HG03460 (cell line): ENCODE measurements at regions not wholly inside any gene's neighbourhood (a gene's known extent, or its start where the extent isn't known, plus 50 kb on each side); places are given as distances from the start of the nearest gene placed in this dataset.
"Not testable (repeated sequence)": the region's sequence is repeated elsewhere in the genome, so short reads cannot be mapped to it uniquely, and the experiment has no call there.

Experiments used
- ATAC-seq: cut with Tn5 transposase; IDR thresholded peaks from one replicate; pipeline ENCODE4 v1.9.1; 2021; ENCODE audit not compliant: unreplicated experiment

DNA sequence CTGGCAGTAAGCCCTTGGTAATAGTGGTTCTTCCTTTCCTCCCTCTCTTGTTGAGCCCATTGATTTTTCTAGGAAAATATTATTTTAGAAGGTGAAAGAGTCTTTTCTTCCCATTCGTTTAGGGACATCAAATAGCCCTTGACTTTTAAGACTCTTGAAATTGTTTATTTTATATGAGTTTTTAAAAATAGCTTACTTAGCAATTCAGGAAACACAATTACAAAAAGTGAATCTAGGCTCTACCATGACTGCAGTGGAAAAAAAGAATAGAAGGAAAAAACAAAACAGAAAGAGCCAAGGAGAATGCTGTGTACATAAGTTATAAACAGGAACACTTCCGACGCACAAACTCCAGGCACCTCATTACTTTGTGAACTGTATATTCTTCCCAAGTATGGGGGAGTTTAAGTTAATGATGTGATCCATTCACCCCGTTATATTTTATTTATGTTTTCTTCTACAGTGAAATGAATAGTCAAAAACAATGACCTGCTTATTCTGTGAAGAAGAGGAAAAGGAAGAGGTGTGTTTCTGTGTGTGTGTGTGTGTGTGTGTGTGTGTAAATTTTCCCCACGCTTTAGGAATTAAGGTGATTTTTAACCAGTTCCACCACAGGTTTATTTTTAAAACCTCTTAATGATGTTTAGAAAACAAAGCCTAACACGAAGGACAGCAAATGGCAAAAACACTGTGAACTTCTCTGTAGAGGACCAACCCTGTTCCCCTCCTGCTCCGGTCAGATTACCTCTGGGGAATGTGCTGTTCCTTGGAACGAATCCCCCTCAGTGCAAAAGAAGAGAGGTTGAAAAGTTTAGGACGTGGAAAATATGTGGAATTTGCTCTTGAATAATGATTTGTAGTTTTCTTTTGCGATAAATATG lies 266.3 kb downstream of the KLF5 start:
- no peak for ATAC-seq

DNA sequence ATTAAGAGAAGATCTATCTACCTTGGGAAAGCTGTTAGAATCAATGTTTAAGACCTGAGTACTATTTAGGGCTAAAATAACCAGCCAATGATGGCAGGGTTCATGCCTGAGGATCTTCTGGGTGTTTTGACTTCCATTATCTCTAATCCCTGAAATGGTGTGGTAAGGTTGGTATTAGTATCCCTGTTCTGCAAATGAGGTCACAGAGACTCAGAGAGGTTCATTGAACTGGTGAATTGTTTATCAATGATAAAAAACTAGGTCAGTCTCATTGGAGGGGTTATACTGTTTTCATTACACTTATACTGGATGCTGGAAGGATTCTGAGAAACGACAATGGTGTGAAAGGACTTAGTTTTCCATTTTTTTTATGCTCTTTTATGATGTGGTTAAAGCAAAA lies 264.8 kb downstream of the KLF5 start:
- no peak for ATAC-seq

DNA sequence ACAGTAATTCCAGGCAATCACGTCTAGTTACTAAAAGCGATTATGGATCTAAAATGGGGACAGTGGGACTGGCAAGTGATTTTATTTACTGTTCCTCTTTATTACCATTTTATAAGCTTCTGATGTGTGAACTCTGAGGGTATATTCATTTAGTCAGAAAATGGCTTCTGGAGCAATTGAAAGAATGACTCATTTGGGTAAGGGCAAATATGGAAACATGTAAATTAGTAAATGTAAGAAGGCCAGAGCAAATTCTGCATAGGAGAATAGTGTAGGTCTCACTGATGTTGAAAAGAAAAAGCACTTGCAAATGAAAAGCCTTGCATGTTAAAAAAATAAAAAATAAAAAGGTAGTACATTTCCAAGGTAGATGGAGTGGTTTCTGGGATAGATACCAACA lies 262.2 kb downstream of the KLF5 start:
- ATAC-seq: no peak

DNA sequence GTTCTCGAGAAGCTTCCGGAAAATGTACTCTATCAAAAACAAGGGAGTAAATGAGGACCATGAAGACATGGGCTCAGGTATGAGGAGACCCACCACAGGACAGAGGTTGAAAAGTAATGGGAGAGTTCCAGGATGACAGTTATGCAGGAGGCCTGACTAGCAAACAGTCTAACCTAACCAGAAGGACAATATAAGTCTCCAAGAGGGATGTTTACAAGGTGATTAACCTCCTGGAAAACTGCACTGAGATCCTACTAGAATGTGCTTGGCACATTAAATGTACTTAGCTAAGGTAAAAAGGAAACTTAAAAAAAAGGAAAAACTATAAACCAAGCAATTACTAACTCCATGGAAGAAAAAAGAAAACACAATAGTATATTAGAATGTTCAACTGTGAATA lies 258.3 kb downstream of the KLF5 start:
- no peak for ATAC-seq

DNA sequence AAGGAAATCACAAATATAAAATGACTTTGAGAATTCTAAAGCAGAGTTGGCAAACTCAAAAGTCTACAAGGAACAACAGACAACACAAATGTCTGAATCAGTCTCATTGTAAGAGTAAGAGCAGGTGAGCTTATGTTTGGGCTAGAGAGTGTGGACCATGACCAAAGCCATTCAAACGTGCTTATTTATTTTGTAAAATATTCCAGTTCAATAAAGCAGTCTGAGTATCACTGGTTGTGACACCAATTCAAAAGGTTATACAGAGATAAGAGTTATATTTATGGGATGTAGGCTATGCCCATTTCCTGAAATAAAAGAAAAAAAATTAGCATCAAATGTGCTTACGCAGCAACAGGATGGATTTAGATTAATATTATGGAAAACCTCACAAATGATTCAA lies 251.6 kb downstream of the KLF5 start:
- ATAC-seq: no peak

DNA sequence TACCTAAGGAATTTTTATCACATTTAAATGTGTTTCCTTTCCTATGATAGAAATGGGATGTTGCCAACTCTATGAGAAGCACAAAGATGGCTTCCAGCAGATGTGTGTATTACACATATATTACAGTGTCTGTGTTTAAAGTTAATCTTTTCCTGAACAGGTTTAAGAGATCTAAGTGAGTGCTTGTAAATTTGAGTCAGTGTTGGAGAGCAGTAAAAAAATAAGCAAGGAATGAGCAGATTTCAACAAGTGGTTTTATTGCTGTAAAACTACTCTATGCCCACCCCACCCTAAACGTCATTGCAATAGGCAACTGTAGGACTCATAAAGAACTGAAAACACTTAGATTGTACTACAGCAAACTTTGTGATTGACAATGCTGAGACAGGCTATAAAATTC lies 248.7 kb downstream of the KLF5 start:
- no peak for ATAC-seq

DNA sequence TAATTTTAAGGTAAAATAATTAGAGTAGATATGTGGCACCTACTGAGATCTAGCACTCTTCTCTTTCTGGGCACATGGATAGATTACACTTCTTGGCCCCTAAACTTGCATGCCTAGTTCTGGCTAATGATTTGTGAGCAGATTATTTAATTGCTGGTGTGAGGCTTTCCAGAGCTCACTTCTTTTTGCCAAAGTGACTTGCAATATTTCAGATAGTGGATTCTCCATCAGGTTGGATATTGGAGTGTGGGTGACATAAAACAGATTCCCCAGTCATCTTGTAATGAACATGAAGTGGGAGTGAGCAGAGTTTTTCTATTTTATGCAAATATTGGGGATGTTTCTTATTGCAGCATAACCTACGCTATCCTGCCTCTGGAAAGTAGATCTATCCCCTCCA lies 247.9 kb downstream of the KLF5 start:
- no peak for ATAC-seq

DNA sequence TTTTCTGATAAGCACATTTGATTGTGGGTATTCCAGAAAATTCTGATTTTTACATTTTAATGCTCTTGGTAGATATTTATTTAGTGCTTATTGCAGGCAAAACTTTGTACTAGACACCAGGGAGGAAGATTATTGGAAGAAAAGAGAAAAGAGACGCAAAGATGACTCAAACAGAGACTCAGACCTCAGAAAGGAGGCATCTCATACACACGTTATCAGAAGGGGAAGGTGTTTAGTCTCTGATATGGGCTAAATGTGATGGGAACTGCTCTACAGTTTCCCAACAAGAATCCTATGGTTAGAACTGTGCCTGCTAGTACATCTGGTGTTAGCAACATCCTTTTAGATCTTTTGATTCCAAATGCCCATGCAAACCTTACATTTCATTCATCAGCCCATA lies 245.6 kb downstream of the KLF5 start:
- ATAC-seq: no peak

DNA sequence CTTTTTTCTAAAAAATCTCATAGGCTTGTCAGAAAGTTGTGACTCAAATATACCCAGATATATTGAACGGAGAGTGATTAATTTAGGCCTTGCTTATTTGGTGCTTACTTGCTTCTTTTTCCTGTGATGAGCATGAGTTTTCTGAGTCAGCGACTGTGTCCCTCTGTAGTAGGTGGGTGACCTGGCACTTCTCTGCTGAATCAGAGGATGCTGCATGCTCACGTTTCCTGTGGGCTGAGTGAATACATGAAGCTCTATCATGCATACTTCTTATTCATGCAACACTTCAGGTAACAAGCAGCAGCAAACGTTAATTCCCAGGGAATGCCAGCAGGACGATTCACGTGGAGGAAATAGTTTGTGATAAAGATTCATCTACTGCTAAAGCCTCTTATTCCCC lies 245.0 kb downstream of the KLF5 start:
- ATAC-seq: no peak

DNA sequence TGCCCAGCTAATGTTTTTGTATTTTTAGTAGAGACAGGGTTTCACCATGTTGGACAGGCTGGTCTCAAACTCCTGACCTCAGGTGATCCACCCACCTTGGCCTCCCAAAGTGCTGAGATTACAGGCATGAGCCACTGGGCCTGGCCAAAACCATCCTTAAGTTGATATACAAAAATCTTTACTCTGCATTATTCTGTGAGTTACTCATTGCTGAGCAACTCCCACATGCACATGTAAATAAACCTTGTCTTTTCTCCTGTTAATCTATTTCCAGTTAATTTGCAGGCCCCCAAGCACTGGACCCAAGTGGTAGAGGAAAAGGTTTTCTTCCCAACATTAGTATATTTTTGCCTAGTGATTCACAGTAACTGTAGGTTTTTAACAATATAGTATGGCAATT lies 242.8 kb downstream of the KLF5 start:
- ATAC-seq: not testable (repeated sequence)

DNA sequence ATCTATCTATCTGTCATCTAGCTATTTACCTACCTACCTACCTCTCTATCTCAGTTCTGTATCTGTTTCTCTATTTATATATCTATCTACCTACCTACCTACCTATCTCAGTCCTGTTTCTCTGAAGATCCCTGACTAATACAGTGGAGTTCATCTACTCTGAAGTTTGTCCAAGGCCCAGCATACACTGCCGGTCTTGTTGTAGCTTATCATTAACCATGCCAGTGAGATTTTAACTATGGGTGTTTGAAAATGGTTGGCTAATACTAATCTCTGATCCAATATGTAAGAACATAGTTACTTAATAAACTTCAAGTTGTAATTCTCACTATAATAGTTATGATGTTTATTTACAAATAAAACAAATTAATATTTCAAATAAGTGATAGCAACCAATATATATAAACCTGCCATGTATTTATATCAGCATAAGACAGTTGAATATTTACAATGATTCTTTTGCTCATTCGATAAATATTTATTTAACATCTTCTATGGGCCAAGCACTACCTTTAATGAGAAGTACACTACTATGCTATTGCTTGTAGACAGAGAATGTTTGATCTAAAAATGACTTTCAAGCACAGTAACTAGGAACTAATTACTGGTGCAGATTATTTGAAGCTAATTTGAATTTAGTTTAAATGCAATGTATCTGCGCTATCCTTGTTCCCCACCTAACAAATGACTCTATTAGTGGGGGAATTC lies 242.1 kb downstream of the KLF5 start:
- ATAC-seq: no peak

DNA sequence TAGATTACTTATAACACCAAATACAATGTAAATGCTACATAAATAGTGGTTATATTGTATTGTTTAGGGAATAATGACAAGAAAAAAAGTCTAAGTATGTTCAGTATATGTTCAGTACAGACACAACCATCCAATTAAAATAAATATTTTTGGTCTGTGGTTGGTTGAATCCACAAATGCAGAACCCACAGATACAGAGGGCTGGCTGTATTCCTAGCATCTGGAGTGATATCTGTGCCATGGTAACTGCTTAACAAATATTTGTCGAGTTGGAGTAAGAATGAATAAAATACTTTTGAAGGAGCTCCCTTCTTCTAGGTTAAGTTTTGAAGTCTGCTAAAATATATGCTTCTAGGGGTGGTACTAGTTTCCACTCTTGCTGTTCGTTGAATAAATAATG lies 241.0 kb downstream of the KLF5 start:
- ATAC-seq: no peak

DNA sequence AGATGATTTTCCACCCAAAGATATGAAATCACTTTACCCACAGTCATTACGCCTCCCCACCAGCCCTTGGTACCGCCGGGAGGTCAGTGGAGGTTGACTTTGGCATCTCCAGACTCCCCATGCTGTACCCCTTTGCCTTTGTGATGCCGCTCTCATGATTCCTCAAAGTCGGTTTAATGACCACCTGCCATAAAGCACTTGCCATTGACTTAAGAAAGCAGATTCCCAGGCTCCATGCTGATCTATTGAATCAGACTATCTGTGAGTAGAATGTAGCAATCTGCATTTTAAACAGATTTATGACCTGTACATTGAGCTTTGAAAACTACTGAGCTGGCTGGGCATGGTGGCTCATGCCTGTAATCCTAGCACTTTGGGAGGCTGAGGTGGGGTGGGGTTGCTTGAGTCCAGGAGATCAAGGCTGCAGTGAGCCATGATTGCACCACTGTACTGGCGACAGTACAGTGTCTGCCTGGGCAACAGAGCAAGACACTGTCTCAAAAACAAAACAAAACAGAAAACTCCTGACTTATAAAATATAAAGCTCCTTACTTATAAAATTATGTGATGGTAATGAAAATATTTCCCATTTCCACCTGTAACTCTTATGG lies 235.2 kb downstream of the KLF5 start:
- ATAC-seq: no peak

DNA sequence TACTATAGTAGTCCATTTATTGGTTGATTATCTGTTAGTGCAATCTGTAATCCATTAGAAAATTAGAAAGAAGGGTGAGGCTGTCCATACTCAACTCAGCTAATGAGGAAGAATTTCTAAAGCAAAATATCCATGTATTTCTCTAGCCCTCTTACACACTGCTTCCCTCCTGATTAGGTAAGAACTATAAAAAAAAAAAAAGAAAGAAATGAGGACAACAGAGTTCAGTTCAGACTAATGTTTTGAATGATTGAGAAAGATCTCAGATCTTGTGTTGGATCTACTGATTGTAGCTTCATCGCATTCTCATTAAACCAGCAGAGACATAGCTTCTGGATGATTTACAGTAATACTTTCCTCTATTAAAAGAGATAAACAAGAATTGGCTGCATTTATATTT lies 233.3 kb downstream of the KLF5 start:
- ATAC-seq: no peak

DNA sequence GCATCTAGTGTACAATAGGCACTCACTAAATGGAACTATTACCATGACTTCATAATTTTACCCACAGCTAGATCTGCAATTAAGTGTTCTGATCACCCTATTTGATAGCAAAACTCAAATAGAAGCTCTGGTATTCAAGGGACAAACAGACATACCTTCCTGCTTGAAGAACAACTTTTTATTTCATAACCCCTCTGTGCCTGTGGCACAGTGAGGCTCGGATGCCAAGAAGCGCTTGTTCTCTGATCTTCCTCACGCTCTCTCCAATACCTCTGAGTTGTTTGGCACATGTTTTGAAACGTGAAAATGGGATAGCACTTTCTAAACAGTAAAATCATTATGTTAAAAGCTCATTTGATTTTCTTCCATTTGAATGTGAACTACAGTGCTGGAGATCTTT lies 232.0 kb downstream of the KLF5 start:
- ATAC-seq: no peak

DNA sequence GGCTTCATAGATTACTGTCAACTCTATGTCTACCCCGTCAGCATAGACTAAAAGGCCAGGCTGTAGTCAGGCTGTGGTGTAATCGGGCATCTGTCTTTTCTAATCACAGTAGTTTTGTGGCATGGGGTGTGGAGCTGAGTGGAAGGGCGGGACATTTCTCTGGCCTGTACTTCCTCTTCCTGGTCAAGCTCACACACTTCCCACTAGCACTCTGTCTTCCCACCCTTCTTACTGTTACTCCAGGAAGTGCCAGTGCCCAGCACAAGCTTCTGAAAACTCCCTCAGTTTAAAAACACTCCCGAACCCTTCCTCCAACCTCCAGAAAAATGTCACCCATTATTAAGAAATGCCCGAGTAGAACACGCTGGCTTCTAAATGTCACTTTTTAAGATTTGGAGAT lies 229.8 kb downstream of the KLF5 start:
- ATAC-seq: no peak

DNA sequence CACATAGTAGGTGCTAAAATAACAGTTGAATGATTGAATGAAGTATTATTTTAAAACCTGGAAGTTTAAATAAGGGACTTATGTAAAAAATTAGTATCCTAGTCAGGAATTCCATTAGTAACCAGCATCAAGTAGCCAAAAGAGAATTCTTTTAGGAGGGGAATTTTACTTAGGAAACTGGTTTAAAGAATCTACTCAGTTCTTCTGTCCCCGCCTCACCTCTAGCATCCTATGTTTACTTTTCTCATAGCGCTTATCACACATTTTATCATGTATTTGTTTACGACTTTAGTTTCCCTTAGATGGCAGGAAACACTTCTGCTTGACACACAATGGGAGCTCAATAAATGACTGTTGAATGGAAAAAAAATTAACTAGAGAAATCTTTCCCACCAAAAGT lies 229.0 kb downstream of the KLF5 start:
- no peak for ATAC-seq

DNA sequence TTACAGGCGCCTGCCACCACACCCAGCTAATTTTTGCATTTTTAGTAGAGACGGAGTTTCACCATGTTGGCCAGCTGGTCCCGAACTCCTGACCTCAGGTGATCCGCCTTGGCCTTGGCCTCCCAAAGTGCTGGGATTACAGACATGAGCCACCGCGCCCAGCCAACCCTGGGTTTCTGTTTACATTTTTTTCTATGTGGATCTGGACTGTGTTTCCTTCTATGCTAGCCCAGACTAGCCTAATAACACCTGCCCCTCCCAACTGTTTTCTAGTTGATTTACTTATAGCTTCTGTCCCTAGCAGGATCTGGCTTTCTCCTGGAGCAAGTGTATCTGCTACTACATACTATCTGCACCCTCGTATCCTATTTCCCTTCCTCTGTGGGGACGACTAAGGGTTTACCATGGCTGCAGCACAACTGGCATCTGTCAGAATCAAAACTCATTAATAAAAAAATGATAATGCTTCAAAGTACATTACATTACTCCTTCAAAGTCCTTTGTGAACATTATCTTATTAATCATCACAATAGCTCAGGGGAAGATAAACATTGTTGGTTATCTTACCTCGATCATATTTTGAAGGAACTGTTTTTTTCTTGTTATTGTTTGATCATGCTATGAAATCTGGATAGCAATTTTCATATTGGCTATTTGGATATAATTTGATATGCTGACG lies 228.3 kb downstream of the KLF5 start:
- no peak for ATAC-seq

DNA sequence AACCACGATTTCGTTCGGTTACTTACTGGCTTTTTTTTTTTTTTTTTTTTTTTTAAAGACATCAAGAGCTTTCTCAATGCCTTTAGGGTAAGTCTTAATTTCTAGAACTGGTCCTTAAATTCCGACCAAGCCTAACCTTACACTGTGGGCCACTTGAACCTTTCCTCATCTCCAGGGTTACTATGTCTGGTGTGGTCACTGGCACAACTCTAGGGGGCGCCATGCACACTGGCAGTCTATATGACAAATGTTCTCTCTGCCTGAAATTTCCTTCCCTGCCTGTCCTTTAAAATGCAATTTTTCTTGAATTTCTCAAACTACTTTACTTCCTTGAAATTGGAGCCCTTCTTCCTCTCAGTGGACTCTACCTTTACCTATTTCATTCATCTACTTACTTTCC lies 227.4 kb downstream of the KLF5 start:
- ATAC-seq: no peak

DNA sequence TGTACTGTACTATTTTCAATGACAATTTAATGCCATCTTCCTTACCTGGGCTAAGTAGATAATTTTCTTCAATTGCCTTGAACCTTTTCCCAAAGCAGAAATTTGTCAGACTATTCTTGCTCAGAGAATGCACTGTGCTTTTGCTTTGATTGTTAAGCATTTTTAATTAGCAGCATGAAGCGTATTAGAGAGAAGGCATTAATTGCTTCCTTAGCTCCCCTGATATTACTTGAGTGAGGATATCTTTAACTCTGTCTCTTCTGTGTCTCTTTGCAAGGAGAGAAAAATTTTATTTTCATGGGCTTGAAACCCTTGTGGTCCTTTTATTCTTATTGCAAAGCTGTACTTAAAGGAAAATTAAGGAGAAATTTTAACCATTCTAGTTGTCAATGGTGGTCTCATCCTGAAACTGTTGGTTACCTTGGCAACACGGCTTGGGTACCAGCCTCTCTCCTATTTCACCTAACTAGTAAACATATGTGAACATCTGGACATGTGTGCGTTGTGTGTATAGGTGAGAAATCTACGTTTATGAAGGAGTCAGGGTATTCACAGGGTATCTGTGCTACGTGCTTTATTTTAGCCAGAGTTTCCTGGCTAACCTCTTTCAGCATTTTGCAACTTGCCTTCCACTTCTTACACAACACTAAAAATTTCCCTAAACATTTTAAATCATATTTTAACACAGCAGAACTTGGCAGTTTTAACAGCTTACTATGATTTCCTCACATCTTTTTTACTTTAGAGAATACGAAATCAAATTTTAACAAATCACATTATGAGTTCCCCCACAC lies 225.5 kb downstream of the KLF5 start:
- ATAC-seq: no peak

DNA sequence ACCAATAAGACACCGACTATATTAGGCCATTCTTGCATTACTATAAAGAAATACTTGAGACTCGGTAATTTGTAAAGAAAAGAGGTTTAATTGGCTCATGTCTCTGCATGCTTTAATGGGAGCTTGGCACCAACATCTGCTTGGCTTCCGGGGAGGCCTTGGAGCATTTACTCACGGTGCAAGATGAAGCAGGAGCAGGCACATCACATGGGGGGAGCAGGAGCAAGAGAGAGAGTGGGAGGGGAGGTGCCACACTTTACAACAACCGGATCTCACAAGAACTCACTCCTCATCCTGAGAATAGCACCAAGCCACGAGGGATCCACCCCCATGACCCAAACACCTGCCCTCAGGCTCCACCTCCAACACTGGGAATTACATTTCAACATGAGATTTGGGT lies 224.8 kb downstream of the KLF5 start:
- ATAC-seq: no peak
